Left ventricle myocardium inferior (tissue), 1 donor: ENCODE measurements at regions not wholly inside any gene's neighbourhood (a gene's known extent, or its start where the extent isn't known, plus 50 kb on each side); places are given as distances from the start of the nearest gene placed in this dataset.
"Not testable (repeated sequence)": the region's sequence is repeated elsewhere in the genome, so short reads cannot be mapped to it uniquely, and the experiment has no call there.

ENCODE experiments used
- DNase-seq: peaks from one replicate; pipeline ENCODE4 v3.0.0-alpha.2; 2020
- H3K27ac ChIP-seq: fragments of 200-600 bp; replicated peaks from 2 replicates; pipeline ENCODE4 v1.8.0; 2021
- H3K27me3 ChIP-seq: fragments of 200-600 bp; 2 replicates; pipeline ENCODE4 v1.8.0; 2021; ENCODE audit warnings: low read depth
- H3K36me3 ChIP-seq: fragments of 200-600 bp; 2 replicates; pipeline ENCODE4 v1.8.0; 2021
- H3K4me1 ChIP-seq: fragments of 200-600 bp; 2 replicates; pipeline ENCODE4 v1.8.0; 2021
- H3K4me3 ChIP-seq: fragments of 200-600 bp; 2 replicates; pipeline ENCODE4 v1.8.0; 2021; ENCODE audit warnings: mild to moderate bottlenecking, moderate library complexity
- H3K9me3 ChIP-seq: fragments of 200-600 bp; replicated peaks from 2 replicates; pipeline ENCODE4 v1.8.0; 2021
- CTCF ChIP-seq: fragments of 200-600 bp; IDR thresholded peaks from 2 replicates; pipeline ENCODE4 v1.8.0; 2021; ENCODE audit warnings: antibody characterized with exemption, mild to moderate bottlenecking, borderline replicate concordance
- intact Hi-C: fragments of 100-400 bp; cut with micrococcal nuclease; formaldehyde crosslinking; loops from one replicate; pipeline ENCODE4 v1.11.0; 2022
- donor health status: DM: no; HTN: yes; CAD: no; lungs with severe emphysema.

- H3K4me3 ChIP-seq: no peak overlapping the region
- no peaks in the 10 kb centered on the region for H3K36me3 ChIP-seq
- no peak for DNase-seq
- no peaks in the 10 kb centered on the region for H3K27me3 ChIP-seq
- no peak for TF ChIP-seq CTCF
- H3K4me1 ChIP-seq: no peaks in the 10 kb centered on the region
- peaks cover 31% of the 10 kb centered on the region for H3K9me3 ChIP-seq
- no peak overlapping the region for H3K27ac ChIP-seq
- intact Hi-C loops: no loop called here
Measured at GRCh38 chr5:85952680-85953079, 665.1 kb upstream of the COX7C start.

GRCh38 chr5:85967681-85968080 is 650.1 kb upstream of the COX7C start:
- no peak for DNase-seq
- Histone ChIP-seq H3K4me3 (no peak overlapping the region), H3K4me1 (no peaks in the 10 kb centered on the region), H3K27ac (no peak overlapping the region), H3K36me3 (no peaks in the 10 kb centered on the region), H3K9me3 (peaks cover 7% of the 10 kb centered on the region), H3K27me3 (no peaks in the 10 kb centered on the region)
- TF ChIP-seq CTCF: no peak
- intact Hi-C loops: no loop called here

- intact Hi-C loops: no loop called here
- no peak for DNase-seq
- Histone ChIP-seq H3K9me3 (peaks cover 5% of the 10 kb centered on the region), H3K4me1 (no peaks in the 10 kb centered on the region), H3K4me3 (no peak overlapping the region), H3K27ac (no peak overlapping the region), H3K36me3 (no peaks in the 10 kb centered on the region), H3K27me3 (no peaks in the 10 kb centered on the region)
- TF ChIP-seq CTCF: no peak
Measured at GRCh38 chr5:85972539-85972938, 645.2 kb upstream of the COX7C start.

GRCh38 chr5:85985167-85985566 is 632.6 kb upstream of the COX7C start:
- no peaks in the 10 kb centered on the region for H3K36me3 ChIP-seq
- DNase-seq: no peak
- H3K9me3 ChIP-seq: peaks cover 8% of the 10 kb centered on the region
- no peak for TF ChIP-seq CTCF
- H3K4me1 ChIP-seq: no peaks in the 10 kb centered on the region
- no peaks in the 10 kb centered on the region for H3K27me3 ChIP-seq
- H3K27ac ChIP-seq: no peak overlapping the region
- intact Hi-C loops: no loop called here
- H3K4me3 ChIP-seq: no peak overlapping the region

GRCh38 chr5:85990998-85991397 is 626.7 kb upstream of the COX7C start:
- Histone ChIP-seq H3K36me3 (no peaks in the 10 kb centered on the region), H3K9me3 (peaks cover 22% of the 10 kb centered on the region), H3K4me3 (no peak overlapping the region), H3K4me1 (no peaks in the 10 kb centered on the region), H3K27me3 (no peaks in the 10 kb centered on the region), H3K27ac (no peak overlapping the region)
- no peak for DNase-seq
- intact Hi-C loops: no loop called here
- no peak for TF ChIP-seq CTCF

- H3K4me1 ChIP-seq, intact Hi-C loops, DNase-seq, H3K4me3 ChIP-seq, H3K27me3 ChIP-seq, H3K27ac ChIP-seq, H3K36me3 ChIP-seq: not testable (repeated sequence)
- H3K9me3 ChIP-seq: peaks cover 27% of the 10 kb centered on the region
Measured at GRCh38 chr5:85994653-85995052, 623.1 kb upstream of the COX7C start.
